SKM-1 (cell line): ENCODE measurements at regions not wholly inside any gene's neighbourhood (a gene's known extent, or its start where the extent isn't known, plus 50 kb on each side); places are given as distances from the start of the nearest gene placed in this dataset.

Source experiments
- DNase-seq: peaks from one replicate; lab custom pipeline; 2025; ENCODE audit not compliant: unreplicated experiment; lab: John Stamatoyannopoulos, UW

DNA sequence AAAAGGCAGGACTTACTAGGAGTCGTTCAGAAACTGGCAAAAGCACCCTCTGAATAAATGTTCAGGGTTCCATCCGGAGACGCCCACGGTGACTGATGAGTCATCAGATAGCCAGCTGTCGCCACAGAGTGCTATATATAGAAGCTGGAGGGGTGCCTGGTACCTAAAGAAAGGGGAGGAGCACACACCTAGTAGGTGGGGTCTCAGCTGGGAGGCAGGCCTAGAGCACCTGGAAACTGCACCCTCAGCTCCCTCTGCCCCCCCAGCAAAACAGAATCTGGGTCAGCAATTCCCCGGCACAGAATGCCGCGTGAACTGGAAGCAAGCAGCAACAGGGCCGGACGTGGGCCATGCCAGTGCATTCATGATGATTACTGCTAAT lies 242.0 kb downstream of the BCOR start:
- DNase-seq = no peak

DNA sequence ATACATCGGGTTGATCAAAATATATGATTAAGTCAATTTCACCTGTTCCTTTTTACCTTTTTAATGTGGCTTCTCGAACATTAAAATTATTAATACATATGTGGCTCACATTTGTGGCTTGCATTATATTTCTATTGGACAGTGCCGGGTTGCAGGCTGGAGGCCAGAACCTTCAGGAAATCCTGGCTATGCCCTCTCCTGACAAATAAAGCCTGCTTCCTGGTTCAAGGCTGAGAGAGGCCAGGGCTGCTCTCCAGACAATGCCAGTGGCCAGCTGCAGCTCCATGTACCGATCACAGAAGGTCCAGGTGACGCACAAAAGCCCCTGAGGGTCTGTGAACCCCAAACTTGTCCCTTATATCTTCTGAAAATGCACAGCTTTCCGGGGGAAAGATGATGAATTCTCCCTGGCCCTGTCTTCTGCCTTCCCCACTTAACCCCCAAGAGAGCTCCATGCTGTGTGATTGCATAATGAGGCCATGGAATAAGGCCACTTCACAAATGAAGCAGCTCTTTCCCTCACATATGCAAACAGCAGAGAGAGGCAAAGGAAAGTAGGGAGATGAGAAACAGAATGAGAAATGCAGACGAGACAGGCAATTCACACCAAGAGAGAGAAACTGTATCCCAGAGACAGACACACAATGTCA lies 241.2 kb downstream of the BCOR start:
- DNase-seq = no peak

- no peak for DNase-seq
Measured at GRCh38 chrX:39857780-39858179, 240.0 kb downstream of the BCOR start.

GRCh38 chrX:39859991-39860861 lies 237.5 kb downstream of the BCOR start:
- peak; percentile 26 for DNase-seq

DNA sequence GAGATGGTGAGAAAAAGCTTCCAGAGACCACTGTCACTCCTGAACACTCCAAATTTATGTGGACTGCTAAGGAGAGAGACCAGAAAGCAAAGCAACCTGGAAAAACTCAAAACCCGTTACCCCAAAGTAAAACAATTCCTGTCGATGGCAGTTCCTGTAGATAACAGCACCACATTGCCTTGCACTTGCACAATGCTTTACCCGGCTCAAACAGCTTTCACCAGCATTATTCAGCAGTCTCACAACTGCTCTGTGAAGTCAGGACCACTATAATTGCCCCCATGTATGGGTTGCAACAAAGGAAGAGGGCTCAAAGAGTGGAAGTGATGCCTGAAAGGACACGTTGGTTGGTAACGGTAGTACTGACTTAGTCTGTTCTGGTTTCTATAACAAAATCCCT lies 234.8 kb downstream of the BCOR start:
- no peak for DNase-seq

GRCh38 chrX:39866229-39866628 lies 231.5 kb downstream of the BCOR start:
- no peak for DNase-seq

DNA sequence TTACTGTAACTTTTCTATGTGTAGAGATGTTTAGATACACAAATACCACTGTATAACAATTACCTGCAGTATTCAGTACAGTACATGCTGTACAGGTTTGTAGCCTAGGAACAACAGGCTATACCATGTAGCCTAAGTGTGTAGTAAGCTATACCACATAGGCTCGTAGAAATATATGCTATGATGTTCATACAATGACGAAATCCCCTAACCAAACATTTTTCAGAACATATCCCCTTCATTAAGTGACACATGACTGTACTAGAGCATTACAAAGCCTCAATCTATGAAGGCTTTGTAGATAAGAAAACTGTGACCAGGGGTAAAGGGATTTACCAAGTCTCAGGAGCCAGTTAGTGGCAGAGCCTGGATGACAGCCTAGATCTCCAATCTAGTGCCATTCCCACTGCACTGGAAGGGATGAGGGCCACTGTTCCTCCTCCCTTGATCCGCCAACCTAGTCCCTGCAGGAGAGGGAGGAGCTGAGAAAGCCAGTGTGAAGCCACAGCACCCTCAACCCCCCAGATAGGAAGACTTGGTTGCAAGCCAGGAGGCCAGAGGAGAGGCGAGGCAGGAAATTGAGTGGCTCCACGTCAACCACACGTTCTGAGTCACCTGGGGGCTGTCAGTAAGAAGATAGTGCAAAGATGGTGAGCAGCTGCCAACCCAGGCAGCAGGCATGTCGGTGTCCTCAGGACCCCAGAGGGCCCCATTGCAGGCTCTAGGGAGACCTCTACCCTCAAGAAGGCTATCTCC lies 227.7 kb downstream of the BCOR start:
- no peak for DNase-seq

DNA sequence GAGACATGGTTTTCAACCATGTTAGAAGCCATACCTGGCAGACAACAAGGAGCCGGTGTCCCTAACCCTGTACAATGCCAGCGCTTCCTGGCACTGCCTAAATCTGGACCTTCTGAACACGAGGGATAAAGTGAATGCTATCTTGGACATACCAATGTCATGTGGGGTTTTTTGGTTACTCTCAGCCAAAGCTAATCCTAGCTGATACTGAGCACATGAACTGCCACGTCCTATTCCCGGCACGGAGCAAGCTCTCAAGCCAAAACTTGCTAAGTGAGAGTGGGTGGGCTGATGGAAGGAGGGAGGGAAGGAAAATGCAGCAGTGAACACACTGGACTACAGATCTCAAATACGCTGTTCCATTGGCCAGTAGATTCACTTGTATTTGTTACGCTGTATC lies 226.1 kb downstream of the BCOR start:
- DNase-seq = no peak

DNA sequence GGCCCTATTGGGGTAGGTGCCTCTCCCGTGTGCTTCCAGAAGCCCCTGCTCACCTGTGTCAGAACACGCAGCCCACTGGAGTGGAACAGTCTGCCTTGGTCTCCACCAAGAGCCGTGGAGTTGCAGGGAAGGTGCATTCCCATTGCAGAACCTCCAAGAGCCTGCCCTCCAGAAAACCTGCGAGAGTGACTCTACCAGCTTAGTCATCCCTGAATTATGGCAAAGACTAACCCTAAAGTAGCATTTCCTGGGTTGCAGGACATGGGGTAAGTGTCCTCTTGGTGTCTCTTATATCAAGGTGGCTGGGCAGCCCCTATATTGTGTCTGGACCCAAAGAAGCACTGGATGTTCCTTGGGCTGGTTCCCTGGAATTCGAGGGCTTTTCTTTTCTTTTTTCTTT lies 224.6 kb downstream of the BCOR start:
- DNase-seq = no peak

DNA sequence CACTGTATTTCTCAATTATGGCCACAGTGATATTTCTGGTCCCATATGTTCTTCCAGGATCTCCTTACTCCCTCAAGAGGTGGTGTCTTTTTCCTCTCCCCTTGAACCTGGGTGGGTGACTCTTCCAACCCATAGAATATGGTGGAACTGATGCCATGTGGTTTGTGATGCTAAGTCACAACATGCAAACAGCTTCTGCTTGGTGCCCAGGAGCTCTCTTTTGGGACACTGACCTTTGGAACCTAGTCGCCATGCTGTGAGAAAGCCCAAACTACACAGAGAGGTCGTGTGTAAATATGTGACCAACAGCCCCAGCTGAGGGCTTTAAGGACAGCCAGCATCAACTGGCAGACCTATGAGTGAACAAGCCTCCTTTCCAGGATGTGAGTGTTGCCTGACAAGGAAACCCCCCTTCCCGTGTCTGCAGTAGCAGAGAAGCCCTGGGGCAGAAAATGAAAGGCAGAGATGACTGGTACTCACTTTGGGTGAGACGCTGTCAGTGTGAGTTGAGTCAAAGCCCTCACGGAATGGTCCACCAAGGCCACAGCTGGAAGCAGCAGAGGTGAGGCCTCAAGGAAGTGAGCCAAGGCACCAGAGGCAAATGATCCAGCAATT lies 223.4 kb downstream of the BCOR start:
- DNase-seq = no peak

GRCh38 chrX:39875834-39876628 lies 221.7 kb downstream of the BCOR start:
- DNase-seq = no peak

DNA sequence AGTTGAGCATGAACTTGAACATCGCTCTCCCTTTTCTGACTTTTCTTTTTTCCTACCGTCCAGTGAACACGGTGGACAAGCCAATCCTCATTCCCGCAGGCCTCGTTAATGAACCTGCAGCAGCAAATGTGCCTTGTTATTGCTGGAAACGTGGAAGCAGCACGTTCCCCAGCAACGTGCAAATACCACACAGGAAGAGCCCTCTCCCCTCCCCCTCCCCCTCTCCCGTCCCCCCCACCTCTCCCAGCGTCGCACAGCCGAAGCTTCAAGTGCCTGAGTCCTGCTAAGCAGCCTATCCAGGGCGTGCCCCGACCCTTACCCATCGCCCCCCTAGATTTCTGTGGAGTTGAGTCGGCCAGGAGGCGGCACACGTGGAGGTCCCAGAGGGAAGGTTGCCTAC lies 219.9 kb downstream of the BCOR start:
- no peak for DNase-seq

DNA sequence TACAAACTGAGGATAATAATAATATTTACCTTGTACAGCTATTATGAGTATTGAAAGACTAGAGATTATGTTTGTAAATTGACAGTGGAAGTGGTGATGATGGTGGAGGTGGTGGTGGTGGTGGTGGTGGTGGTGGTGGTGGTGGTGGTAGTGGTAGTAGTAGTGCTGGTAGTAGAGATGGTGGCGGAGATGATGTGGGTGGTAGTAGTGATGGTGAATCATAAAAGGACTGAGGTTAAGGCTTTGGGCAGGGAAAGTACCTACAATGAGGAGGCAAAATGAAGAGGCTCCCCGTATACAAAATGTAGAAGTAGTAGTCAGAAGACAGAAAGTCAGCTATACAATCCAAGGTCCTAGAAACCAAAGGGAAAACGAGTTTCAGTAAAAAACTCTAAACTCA lies 214.1 kb downstream of the BCOR start:
- DNase-seq = no peak

- no peak for DNase-seq
Measured at GRCh38 chrX:39886282-39886681, 211.5 kb downstream of the BCOR start.

GRCh38 chrX:39888730-39889129 lies 209.0 kb downstream of the BCOR start:
- no peak for DNase-seq

DNA sequence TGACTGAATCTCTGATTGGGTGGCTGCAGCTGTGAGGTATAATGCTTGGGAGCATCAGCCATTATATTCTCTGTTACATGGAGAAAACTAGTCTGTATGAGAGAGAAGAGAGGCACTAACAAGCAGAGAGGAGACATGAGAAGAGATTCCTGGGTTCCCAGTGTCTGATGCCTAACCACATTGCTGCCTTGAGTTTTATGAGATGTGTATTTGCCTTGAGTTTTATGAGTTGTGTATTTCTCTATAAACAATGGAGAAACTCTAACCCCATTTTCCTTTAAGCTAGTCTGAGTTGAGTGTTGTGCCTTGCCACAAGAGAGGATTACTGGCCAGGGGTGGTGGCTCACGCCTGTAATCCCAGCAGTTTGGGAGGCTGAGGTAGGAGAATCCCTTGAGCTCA lies 208.1 kb downstream of the BCOR start:
- DNase-seq = no peak

- no peak for DNase-seq
Measured at GRCh38 chrX:39890807-39891206, 207.0 kb downstream of the BCOR start.

- peak; percentile 28 for DNase-seq
Measured at GRCh38 chrX:39891781-39892180, 206.0 kb downstream of the BCOR start.

DNA sequence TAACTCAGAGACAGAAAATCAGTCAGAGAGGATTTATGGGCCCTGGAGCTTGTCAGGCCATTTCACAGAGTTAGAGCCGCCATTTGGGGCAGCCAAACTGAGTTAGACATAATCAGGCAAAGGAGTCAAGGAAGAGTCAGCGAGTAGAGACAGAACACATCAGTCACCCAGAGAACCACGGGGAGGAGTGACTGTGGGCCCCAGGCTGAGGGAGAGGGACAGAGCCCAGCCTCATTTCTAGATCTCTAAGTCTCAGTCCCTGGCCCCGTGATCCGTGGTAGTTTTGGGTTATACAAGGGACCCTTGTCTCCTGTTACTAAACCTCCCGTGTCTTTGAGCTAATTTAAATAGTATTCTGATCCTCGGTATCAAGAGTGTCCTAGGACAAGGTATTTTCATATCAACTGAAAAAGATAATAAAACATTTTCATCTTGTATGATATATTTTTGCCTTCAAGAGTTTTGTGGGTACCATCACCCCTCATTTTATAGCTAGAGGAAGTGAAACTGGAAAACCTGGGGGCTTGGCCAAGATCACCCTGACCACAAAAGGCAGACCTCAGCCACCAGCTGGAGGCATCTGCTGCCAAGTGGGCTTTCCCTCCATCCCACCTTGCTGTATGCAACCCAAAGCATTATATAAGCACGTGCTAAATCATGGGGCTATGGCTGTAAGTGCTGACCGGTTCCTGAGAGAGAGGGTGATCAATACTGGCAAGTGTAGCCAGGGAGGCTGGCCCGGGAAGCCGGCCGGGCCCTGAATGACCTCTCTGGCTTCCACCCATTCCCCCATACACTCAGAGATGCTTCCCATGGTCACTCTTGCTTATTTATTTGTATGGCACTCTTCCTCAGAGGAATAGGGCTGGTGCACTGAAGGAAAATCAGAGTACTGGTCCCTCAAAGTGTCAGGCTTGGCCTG lies 204.1 kb downstream of the BCOR start:
- no peak for DNase-seq

GRCh38 chrX:39894683-39895082 lies 203.1 kb downstream of the BCOR start:
- no peak for DNase-seq
